HCT116 (cell line): ENCODE measurements at regions not wholly inside any gene's neighbourhood (a gene's known extent, or its start where the extent isn't known, plus 50 kb on each side); places are given as distances from the start of the nearest gene placed in this dataset.

Experiments
- ATAC-seq: fragments of 200-7000 bp; cut with Tn5 transposase; 2 replicates; pipeline ENCODE4 v1.9.1; 2020; ENCODE audit warnings: mild to moderate bottlenecking, moderate library complexity
- BruUV-seq: library from RNA; stranded (reverse); fragments of 400-500 nt; replicated peaks from 2 replicates; lab custom pipeline; 2021; lab: Mats Ljungman, UMichigan
- CTCF ChIA-PET: fragments of 300-600 bp; sonication (Branson Sonifier 250); formaldehyde crosslinking; loops from one replicate; lab custom pipeline; 2021; ENCODE audit warnings: antibody characterized with exemption; lab: Charles Lee
- POLR2A ChIA-PET: fragments of 300-600, 350-600 bp; sonication (Branson Sonifier 250); formaldehyde crosslinking; loops from one replicate; lab custom pipeline; 2021; ENCODE audit warnings: antibody characterized with exemption; lab: Charles Lee
- RAD21 ChIA-PET, 2 experiments: fragments of 300-600 bp; sonication (Branson Sonifier 250); formaldehyde crosslinking; loops; one replicate each; lab custom pipeline; 2023; ENCODE audit warnings: low total read pairs in 2 of 2; ENCODE audit not compliant: uncharacterized antibody in 2 of 2, unreplicated experiment in 2 of 2, low non-redundant PET in 1 of 2; lab: Charles Lee
- DNase-seq: peaks from one replicate; pipeline ENCODE4 v3.0.0-alpha.2; 2010; ENCODE audit warnings: low read depth, low spot score
- H2AFZ ChIP-seq: fragments of 200-600 bp; shearing (Covaris generic), sonication (generic); 2 replicates; pipeline ENCODE4 v1.6.1; 2017; ENCODE audit warnings: low read depth, mixed run types, mixed read lengths, antibody characterized with exemption, low read length; ENCODE audit not compliant: poor library complexity, severe bottlenecking
- H3K27ac ChIP-seq: 2 replicates; pipeline ENCODE4 v1.5.1; 2012; ENCODE audit warnings: low read depth, low read length
- H3K27me3 ChIP-seq: fragments of 200-600 bp; sonication (generic); 2 replicates; pipeline ENCODE4 v1.6.1; 2016; ENCODE audit warnings: mixed run types, low read length, mixed read lengths; ENCODE audit not compliant: insufficient read depth
- H3K36me3 ChIP-seq, 2 experiments: fragments of 200-500 bp in 1 of 2; fragments of 200-600 bp in 1 of 2; sonication (Bioruptor generic) in 1 of 2; sonication (generic) in 1 of 2; 2 replicates each; pipeline versions ENCODE4 v1.5.1 to v1.6.1; 2014 to 2016; ENCODE audit warnings: low read length in 2 of 2, inconsistent platforms in 1 of 2, mixed read lengths in 1 of 2, mixed run types in 1 of 2; ENCODE audit not compliant: insufficient read depth in 2 of 2, control insufficient read depth in 1 of 2
- H3K4me1 ChIP-seq, 2 experiments: fragments of 200-600 bp in 1 of 2; sonication (generic) in 1 of 2; 2 replicates each; pipeline versions ENCODE4 v1.5.1 to v1.6.1; 2012 to 2017; ENCODE audit warnings: low read length in 2 of 2, inconsistent platforms in 1 of 2, mild to moderate bottlenecking in 1 of 2, mixed read lengths in 1 of 2, mixed run types in 1 of 2, moderate library complexity in 1 of 2; ENCODE audit not compliant: insufficient read depth in 2 of 2, control insufficient read depth in 1 of 2
- H3K4me2 ChIP-seq: fragments of 200-600 bp; sonication (generic); 2 replicates; pipeline ENCODE4 v1.6.1; 2017; ENCODE audit warnings: mixed run types, low read length, mixed read lengths
- H3K4me3 ChIP-seq, 2 experiments: fragments of 200-600 bp in 1 of 2; sonication (generic) in 1 of 2; replicated peaks in 1 of 2; 2 replicates each; pipeline ENCODE4 v1.5.1; 2011 to 2016; ENCODE audit warnings: low read length in 2 of 2, control low read depth in 1 of 2, low read depth in 1 of 2, mild to moderate bottlenecking in 1 of 2, mixed read lengths in 1 of 2, mixed run types in 1 of 2
- H3K79me2 ChIP-seq: fragments of 200-600 bp; sonication (generic); 2 replicates; pipeline ENCODE4 v1.6.1; 2017; ENCODE audit warnings: mild to moderate bottlenecking, mixed run types, low read length, moderate library complexity, mixed read lengths; ENCODE audit not compliant: insufficient read depth
- H3K9ac ChIP-seq: fragments of 200-600 bp; sonication (generic); 2 replicates; pipeline ENCODE4 v1.6.1; 2016; ENCODE audit warnings: low read length, mixed read lengths
- H3K9me2 ChIP-seq: fragments of 200-600 bp; sonication (generic), shearing (Covaris generic); 2 replicates; pipeline ENCODE4 v1.6.1; 2017; ENCODE audit warnings: mixed run types, mild to moderate bottlenecking, moderate library complexity; ENCODE audit not compliant: insufficient read depth
- H3K9me3 ChIP-seq, 2 experiments: fragments of 200-500 bp in 1 of 2; fragments of 200-600 bp in 1 of 2; sonication (Bioruptor generic) in 1 of 2; sonication (generic) in 1 of 2; 2 replicates each; pipeline ENCODE4 v1.6.1; 2014 to 2017; ENCODE audit warnings: low read length in 2 of 2, mixed read lengths in 2 of 2, inconsistent platforms in 1 of 2, low read depth in 1 of 2, mild to moderate bottlenecking in 1 of 2, mixed run types in 1 of 2, moderate library complexity in 1 of 2; ENCODE audit not compliant: control insufficient read depth in 1 of 2, insufficient read depth in 1 of 2
- H4K20me1 ChIP-seq: fragments of 200-600 bp; sonication (generic), shearing (Covaris generic); 2 replicates; pipeline ENCODE4 v1.6.1; 2017; ENCODE audit warnings: mixed run types, mild to moderate bottlenecking, moderate library complexity; ENCODE audit not compliant: insufficient read depth
- CBX3 ChIP-seq: IDR thresholded peaks from 2 replicates; pipeline ENCODE4 v1.6.1; 2012; ENCODE audit warnings: low read depth
- CTCF ChIP-seq, 3 experiments: fragments of 200-600 bp in 1 of 3; sonication (generic) in 1 of 3; IDR thresholded peaks in 2 of 3; conservative IDR thresholded peaks in 1 of 3; 2 replicates each; pipeline ENCODE4 v1.5.1; 2012 to 2017; ENCODE audit warnings: low read depth in 2 of 3, low read length in 2 of 3, antibody characterized with exemption in 1 of 3, borderline replicate concordance in 1 of 3, control low read depth in 1 of 3, mild to moderate bottlenecking in 1 of 3, mixed read lengths in 1 of 3, mixed run types in 1 of 3, moderate library complexity in 1 of 3; ENCODE audit not compliant: insufficient read depth in 1 of 3
- EGR1 ChIP-seq: IDR thresholded peaks from 2 replicates; pipeline ENCODE4 v1.6.1; 2012; ENCODE audit warnings: low read depth
- EZH2phosphoT487 ChIP-seq: fragments of 200-600 bp; IDR thresholded peaks from 2 replicates; pipeline ENCODE4 v1.6.1; 2018; ENCODE audit warnings: antibody characterized with exemption, borderline replicate concordance
- JUND ChIP-seq: IDR thresholded peaks from 2 replicates; pipeline ENCODE4 v1.6.1; 2012
- POLR2A ChIP-seq: IDR thresholded peaks from 2 replicates; pipeline ENCODE4 v1.7.0; 2011; ENCODE audit warnings: borderline replicate concordance; ENCODE audit not compliant: insufficient read depth, insufficient read length; ENCODE audit errors: extremely low read depth
- SP1 ChIP-seq: IDR thresholded peaks from 2 replicates; pipeline ENCODE4 v1.6.1; 2012; ENCODE audit warnings: low read depth
- SRF ChIP-seq: IDR thresholded peaks from 2 replicates; pipeline ENCODE4 v1.6.1; 2012; ENCODE audit warnings: low read depth
- YY1 ChIP-seq: IDR thresholded peaks from 2 replicates; pipeline ENCODE4 v1.6.1; 2011; ENCODE audit warnings: low read length, low read depth, moderate library complexity, mild to moderate bottlenecking; ENCODE audit not compliant: insufficient replicate concordance; ENCODE audit errors: extremely low read depth
- ZFX ChIP-seq: fragments of 450-650 bp; IDR thresholded peaks from 2 replicates; pipeline ENCODE4 v1.6.1; 2017
- intact Hi-C: fragments of 100-400 bp; cut with micrococcal nuclease; formaldehyde crosslinking; loops from 2 replicates; pipeline ENCODE4 v1.10.0; 2022
- TF ChIP-seq, protein P1 (sequence below): IDR thresholded peaks from 2 replicates; pipeline ENCODE4 v1.6.1; 2012; ENCODE audit warnings: low read depth

DNA sequence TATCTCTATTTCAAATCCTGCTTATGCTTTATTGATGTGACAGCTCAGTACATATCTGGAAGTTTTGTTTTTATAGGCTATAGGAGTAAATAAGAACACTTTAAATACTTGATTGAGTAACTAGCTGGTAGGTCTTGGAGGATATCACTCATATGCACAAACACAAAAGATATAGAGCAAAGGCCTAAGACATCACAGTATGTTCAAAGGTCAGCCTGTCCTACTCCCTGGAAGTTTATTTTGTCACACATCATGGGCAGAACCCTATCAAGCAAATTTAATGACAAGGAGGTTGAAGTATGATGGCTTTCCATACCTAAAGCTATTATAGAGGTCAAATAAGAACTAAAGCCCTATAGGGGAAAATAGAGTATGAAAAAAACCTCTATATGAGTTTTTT is 70.0 kb upstream of the MS4A8 start (continued):
- TF ChIP-seq, protein P1, sequence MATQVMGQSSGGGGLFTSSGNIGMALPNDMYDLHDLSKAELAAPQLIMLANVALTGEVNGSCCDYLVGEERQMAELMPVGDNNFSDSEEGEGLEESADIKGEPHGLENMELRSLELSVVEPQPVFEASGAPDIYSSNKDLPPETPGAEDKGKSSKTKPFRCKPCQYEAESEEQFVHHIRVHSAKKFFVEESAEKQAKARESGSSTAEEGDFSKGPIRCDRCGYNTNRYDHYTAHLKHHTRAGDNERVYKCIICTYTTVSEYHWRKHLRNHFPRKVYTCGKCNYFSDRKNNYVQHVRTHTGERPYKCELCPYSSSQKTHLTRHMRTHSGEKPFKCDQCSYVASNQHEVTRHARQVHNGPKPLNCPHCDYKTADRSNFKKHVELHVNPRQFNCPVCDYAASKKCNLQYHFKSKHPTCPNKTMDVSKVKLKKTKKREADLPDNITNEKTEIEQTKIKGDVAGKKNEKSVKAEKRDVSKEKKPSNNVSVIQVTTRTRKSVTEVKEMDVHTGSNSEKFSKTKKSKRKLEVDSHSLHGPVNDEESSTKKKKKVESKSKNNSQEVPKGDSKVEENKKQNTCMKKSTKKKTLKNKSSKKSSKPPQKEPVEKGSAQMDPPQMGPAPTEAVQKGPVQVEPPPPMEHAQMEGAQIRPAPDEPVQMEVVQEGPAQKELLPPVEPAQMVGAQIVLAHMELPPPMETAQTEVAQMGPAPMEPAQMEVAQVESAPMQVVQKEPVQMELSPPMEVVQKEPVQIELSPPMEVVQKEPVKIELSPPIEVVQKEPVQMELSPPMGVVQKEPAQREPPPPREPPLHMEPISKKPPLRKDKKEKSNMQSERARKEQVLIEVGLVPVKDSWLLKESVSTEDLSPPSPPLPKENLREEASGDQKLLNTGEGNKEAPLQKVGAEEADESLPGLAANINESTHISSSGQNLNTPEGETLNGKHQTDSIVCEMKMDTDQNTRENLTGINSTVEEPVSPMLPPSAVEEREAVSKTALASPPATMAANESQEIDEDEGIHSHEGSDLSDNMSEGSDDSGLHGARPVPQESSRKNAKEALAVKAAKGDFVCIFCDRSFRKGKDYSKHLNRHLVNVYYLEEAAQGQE = no peak

GRCh38 chr11:60631944-60632343 is 67.5 kb upstream of the MS4A8 start:
- Histone ChIP-seq H3K9ac (no peak overlapping the region), H3K4me1 (no peaks in the 10 kb centered on the region), H3K4me3 (no peak overlapping the region), H3K9me2 (no peaks in the 10 kb centered on the region), H4K20me1 (no peaks in the 10 kb centered on the region), H2AFZ (no peak overlapping the region), H3K27me3 (no peaks in the 10 kb centered on the region), H3K27ac (no peak overlapping the region), H3K79me2 (no peaks in the 10 kb centered on the region), H3K36me3 (no peaks in the 10 kb centered on the region), H3K9me3 (no peaks in the 10 kb centered on the region), H3K4me2 (no peak overlapping the region)
- intact Hi-C loops = loop anchor here (5.0 kb wide), 1 partner anchor 365 kb away; no protein-coding TSS in a partner anchor
- no peak for DNase-seq
- POLR2A ChIA-PET = no interaction called here
- TF ChIP-seq SRF = no peak
- TF ChIP-seq EZH2phosphoT487 = no peak
- CTCF ChIA-PET = no interaction called here
- BruUV-seq = no TSS peak
- no peak for ATAC-seq
- RAD21 ChIA-PET = no interaction called here

DNA sequence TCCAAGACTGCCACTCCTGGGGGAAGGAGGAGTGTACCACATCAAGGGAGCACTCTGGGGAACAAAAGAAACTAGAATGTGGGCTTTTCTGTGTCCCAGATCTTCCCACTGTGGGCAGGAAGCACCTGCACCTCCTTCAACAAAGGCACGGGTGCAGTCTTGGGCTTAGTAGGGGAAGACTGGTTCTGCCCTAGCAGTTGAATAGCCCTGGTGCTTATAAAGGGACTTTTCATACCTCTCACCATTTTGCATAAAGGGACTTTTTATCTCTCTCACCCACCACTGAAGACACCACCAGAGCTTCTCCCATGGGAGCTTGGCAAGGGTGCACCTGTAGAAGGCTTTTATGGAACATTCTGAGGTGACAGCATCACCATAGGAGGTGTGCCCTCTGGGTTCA is 65.8 kb upstream of the MS4A8 start:
- no peak overlapping the region for H2AFZ ChIP-seq
- no peaks in the 10 kb centered on the region for H3K9me3 ChIP-seq
- ATAC-seq (no peak), DNase-seq (no peak)
- H3K9ac ChIP-seq = no peak overlapping the region
- no peaks in the 10 kb centered on the region for H3K9me2 ChIP-seq
- intact Hi-C loops = loop anchor here (5.0 kb wide), 1 partner anchor 366 kb away; no protein-coding TSS in a partner anchor
- no peaks in the 10 kb centered on the region for H3K27me3 ChIP-seq
- BruUV-seq = no TSS peak
- RAD21 ChIA-PET = no interaction called here
- no peaks in the 10 kb centered on the region for H3K79me2 ChIP-seq
- H3K36me3 ChIP-seq = no peaks in the 10 kb centered on the region
- POLR2A ChIA-PET = no interaction called here
- CTCF ChIA-PET = interaction anchor here (1.2 kb wide), 1 partner anchor 368 kb away, joined by 3 read pairs; no protein-coding TSS in a partner anchor
- H3K27ac ChIP-seq = no peak overlapping the region
- no peaks in the 10 kb centered on the region for H4K20me1 ChIP-seq
- H3K4me2 ChIP-seq = no peak overlapping the region
- no peaks in the 10 kb centered on the region for H3K4me1 ChIP-seq
- no peak overlapping the region for H3K4me3 ChIP-seq
- TF ChIP-seq CTCF (IDR thresholded peaks at IDR 0.05 in 2 of 3, conservative IDR thresholded peaks at IDR 0.05 in 1 of 3; ENCODE audit: borderline replicate concordance in 1 of 3, insufficient read depth in 1 of 3, low read depth in 2 of 3, low read length in 2 of 3) (no peak), EZH2phosphoT487 (no peak), JUND (no peak), SP1 (no peak), ZFX (no peak), EGR1 (no peak), CBX3 (no peak), POLR2A (no peak), YY1 (no peak)
